ENCODE measurements at regions not wholly inside any gene's neighbourhood (a gene's known extent, or its start where the extent isn't known, plus 50 kb on each side); places are given as distances from the start of the nearest gene placed in this dataset.
"Not testable (repeated sequence)": the region's sequence is repeated elsewhere in the genome, so short reads cannot be mapped to it uniquely, and the experiment has no call there.

DNA sequence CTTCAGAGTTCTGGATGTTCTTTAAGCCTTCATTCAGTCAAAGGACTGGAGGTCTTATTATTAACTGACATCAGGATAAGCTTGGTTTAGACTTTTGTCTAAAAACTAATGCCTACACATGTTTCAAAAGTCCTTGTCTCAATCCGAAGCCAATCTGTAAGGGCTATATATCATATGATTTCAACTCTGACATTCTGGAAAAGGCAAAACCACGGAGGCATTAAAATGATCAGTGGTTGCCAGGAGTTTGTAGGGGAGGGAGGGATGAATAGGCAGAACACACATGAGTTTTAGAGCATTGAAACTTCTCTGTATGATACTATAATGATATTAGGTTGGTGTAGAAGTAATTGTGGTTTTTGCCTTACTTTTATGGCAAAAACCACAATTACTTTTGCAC lies 1285.8 kb upstream of the CITED2 start:
- H3K9me3 ChIP-seq = no peaks in the 10 kb centered on the region
- Mint-ChIP-seq H3K27ac (no peak overlapping the region), H3K4me1 (no peaks in the 10 kb centered on the region), H3K36me3 (no peaks in the 10 kb centered on the region), H3K27me3 (no peaks in the 10 kb centered on the region), H3K9me3 (no peaks in the 10 kb centered on the region), H3K4me3 (no peak overlapping the region)
- H3K4me1 ChIP-seq (ENCODE audit: control insufficient read depth in 1 of 2, extremely low read depth in 1 of 2, insufficient read depth in 2 of 2, low read length in 2 of 2) = no peaks in the 10 kb centered on the region
- 0% methylated on average over 1 of the region's 2 CpGs for WGBS (ENCODE audit: insufficient coverage)
- no peaks in the 10 kb centered on the region for H3K27me3 ChIP-seq (replicated peaks in 1 of 2; ENCODE audit: control insufficient read depth in 2 of 2, extremely low read depth in 1 of 2, insufficient read depth in 2 of 2, low read length in 1 of 2)
- H3K4me3 ChIP-seq (ENCODE audit: control insufficient read depth in 1 of 2, extremely low read depth in 1 of 2, low read length in 1 of 2) = no peak overlapping the region
- H3K36me3 ChIP-seq (ENCODE audit: control insufficient read depth in 2 of 2, extremely low read depth in 1 of 2, insufficient read depth in 1 of 2, low read length in 1 of 2) = no peaks in the 10 kb centered on the region
- ChIA-PET CTCF (interaction anchor here in 1 of 2 donors (0.5 kb wide), 1 partner anchor 60 kb away, joined by 3 read pairs; no protein-coding TSS in a partner anchor), POLR2A (no interaction called here)
- DNase-seq = no peak
- ATAC-seq (replicated peaks in 1 of 4) = no peak
- H3K27ac ChIP-seq (ENCODE audit: low read length) = no peak overlapping the region

DNA sequence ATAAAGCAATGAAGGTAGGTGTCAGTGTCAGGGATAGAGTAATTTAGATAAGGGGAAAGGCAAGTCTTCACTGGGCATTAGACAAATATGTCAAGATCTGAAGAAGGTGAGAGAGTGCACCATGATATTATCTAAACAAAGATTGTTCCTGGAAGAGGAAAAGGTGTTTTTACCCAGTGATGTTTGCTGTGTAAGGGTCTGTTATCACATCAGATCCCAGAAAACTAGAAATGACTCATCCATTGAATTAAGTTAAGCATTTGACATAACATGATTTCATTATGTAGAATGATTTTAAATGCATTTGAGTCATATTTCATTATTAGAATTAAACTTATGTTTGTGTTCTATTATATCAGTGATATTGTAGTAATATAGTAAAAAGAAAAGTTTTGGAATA lies 1279.5 kb upstream of the CITED2 start:
- ATAC-seq (replicated peaks in 1 of 4) = no peak
- Histone ChIP-seq H3K4me1 (ENCODE audit: control insufficient read depth in 1 of 2, extremely low read depth in 1 of 2, insufficient read depth in 2 of 2, low read length in 2 of 2) (no peaks in the 10 kb centered on the region), H3K27ac (ENCODE audit: low read length) (no peak overlapping the region), H3K27me3 (replicated peaks in 1 of 2; ENCODE audit: control insufficient read depth in 2 of 2, extremely low read depth in 1 of 2, insufficient read depth in 2 of 2, low read length in 1 of 2) (no peaks in the 10 kb centered on the region), H3K4me3 (ENCODE audit: control insufficient read depth in 1 of 2, extremely low read depth in 1 of 2, low read length in 1 of 2) (no peak overlapping the region), H3K36me3 (ENCODE audit: control insufficient read depth in 2 of 2, extremely low read depth in 1 of 2, insufficient read depth in 1 of 2, low read length in 1 of 2) (no peaks in the 10 kb centered on the region), H3K9me3 (no peaks in the 10 kb centered on the region)
- no peaks in the 10 kb centered on the region for H3K4me1 Mint-ChIP-seq
- DNase-seq = no peak
- H3K9me3 Mint-ChIP-seq = no peaks in the 10 kb centered on the region
- ChIA-PET CTCF (no interaction called here), POLR2A (no interaction called here)
- no peak overlapping the region for H3K27ac Mint-ChIP-seq
- H3K27me3 Mint-ChIP-seq = no peaks in the 10 kb centered on the region
- no peak overlapping the region for H3K4me3 Mint-ChIP-seq
- H3K36me3 Mint-ChIP-seq = no peaks in the 10 kb centered on the region

- H3K4me3 Mint-ChIP-seq = no peak overlapping the region
- ChIA-PET POLR2A (no interaction called here), CTCF (no interaction called here)
- H3K27ac Mint-ChIP-seq = no peak overlapping the region
- H3K4me1 Mint-ChIP-seq = no peaks in the 10 kb centered on the region
- H3K36me3 Mint-ChIP-seq = no peaks in the 10 kb centered on the region
- no peak for ATAC-seq (replicated peaks in 1 of 4)
- H3K27me3 Mint-ChIP-seq = no peaks in the 10 kb centered on the region
- Histone ChIP-seq H3K27ac (ENCODE audit: low read length) (no peak overlapping the region), H3K4me3 (ENCODE audit: control insufficient read depth in 1 of 2, extremely low read depth in 1 of 2, low read length in 1 of 2) (no peak overlapping the region), H3K9me3 (no peaks in the 10 kb centered on the region), H3K27me3 (replicated peaks in 1 of 2; ENCODE audit: control insufficient read depth in 2 of 2, extremely low read depth in 1 of 2, insufficient read depth in 2 of 2, low read length in 1 of 2) (no peaks in the 10 kb centered on the region), H3K36me3 (ENCODE audit: control insufficient read depth in 2 of 2, extremely low read depth in 1 of 2, insufficient read depth in 1 of 2, low read length in 1 of 2) (no peaks in the 10 kb centered on the region), H3K4me1 (ENCODE audit: control insufficient read depth in 1 of 2, extremely low read depth in 1 of 2, insufficient read depth in 2 of 2, low read length in 2 of 2) (no peaks in the 10 kb centered on the region)
- no peaks in the 10 kb centered on the region for H3K9me3 Mint-ChIP-seq
- DNase-seq = no peak
Observed at GRCh38 chr6:140653506-140653905, 1279.1 kb upstream of the CITED2 start.

- H3K4me3 Mint-ChIP-seq; H3K4me3 ChIP-seq (ENCODE audit: control insufficient read depth in 1 of 2, extremely low read depth in 1 of 2, low read length in 1 of 2); H3K36me3 Mint-ChIP-seq; CTCF ChIA-PET; H3K27me3 ChIP-seq (replicated peaks in 1 of 2; ENCODE audit: control insufficient read depth in 2 of 2, extremely low read depth in 1 of 2, insufficient read depth in 2 of 2, low read length in 1 of 2); H3K9me3 ChIP-seq; H3K27me3 Mint-ChIP-seq; H3K27ac ChIP-seq (ENCODE audit: low read length); ATAC-seq (replicated peaks in 1 of 4); H3K4me1 ChIP-seq (ENCODE audit: control insufficient read depth in 1 of 2, extremely low read depth in 1 of 2, insufficient read depth in 2 of 2, low read length in 2 of 2); POLR2A ChIA-PET; H3K4me1 Mint-ChIP-seq; H3K36me3 ChIP-seq (ENCODE audit: control insufficient read depth in 2 of 2, extremely low read depth in 1 of 2, insufficient read depth in 1 of 2, low read length in 1 of 2); H3K27ac Mint-ChIP-seq; DNase-seq: not testable (repeated sequence)
- H3K9me3 Mint-ChIP-seq = peaks cover 9 to 14% (median 11%) of the 10 kb centered on the region in 3 donors
- 100% methylated on average over 1 of the region's 3 CpGs for WGBS (ENCODE audit: insufficient coverage)
Observed at GRCh38 chr6:140649502-140649901, 1275.1 kb upstream of the CITED2 start.

GRCh38 chr6:140647322-140647721 lies 1272.9 kb upstream of the CITED2 start:
- H3K36me3 Mint-ChIP-seq; H3K36me3 ChIP-seq (ENCODE audit: control insufficient read depth in 2 of 2, extremely low read depth in 1 of 2, insufficient read depth in 1 of 2, low read length in 1 of 2); CTCF ChIA-PET; H3K9me3 ChIP-seq; H3K4me1 Mint-ChIP-seq; H3K4me3 ChIP-seq (ENCODE audit: control insufficient read depth in 1 of 2, extremely low read depth in 1 of 2, low read length in 1 of 2); H3K27ac ChIP-seq (ENCODE audit: low read length); H3K27me3 ChIP-seq (replicated peaks in 1 of 2; ENCODE audit: control insufficient read depth in 2 of 2, extremely low read depth in 1 of 2, insufficient read depth in 2 of 2, low read length in 1 of 2); DNase-seq; POLR2A ChIA-PET; H3K4me1 ChIP-seq (ENCODE audit: control insufficient read depth in 1 of 2, extremely low read depth in 1 of 2, insufficient read depth in 2 of 2, low read length in 2 of 2); ATAC-seq (replicated peaks in 1 of 4); H3K4me3 Mint-ChIP-seq; H3K27ac Mint-ChIP-seq; H3K27me3 Mint-ChIP-seq: not testable (repeated sequence)
- peaks cover 9 to 16% (median 11%) of the 10 kb centered on the region in 3 donors for H3K9me3 Mint-ChIP-seq

DNA sequence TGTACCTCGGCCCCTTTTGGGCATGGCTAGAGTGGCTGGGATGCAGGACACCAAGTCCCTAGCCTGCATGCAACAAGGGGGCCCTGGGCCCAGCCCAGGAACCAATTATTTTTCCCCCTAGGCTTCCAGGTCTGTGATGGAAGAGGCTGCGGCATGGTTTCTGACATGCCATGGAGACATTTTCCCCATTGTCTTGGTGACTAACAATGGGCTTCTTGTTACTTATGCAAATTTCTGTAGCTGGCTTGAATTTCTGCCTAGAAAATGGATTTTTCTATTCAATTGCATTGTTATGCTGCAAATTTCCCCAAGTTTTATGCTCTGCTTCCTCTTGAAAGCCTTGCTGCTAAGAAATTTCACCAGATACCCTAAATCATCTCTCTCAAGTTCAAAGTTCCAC lies 1269.6 kb upstream of the CITED2 start:
- DNase-seq (no peak), ATAC-seq (replicated peaks in 1 of 4) (no peak)
- ChIA-PET POLR2A (no interaction called here), CTCF (no interaction called here)
- Histone ChIP-seq H3K4me1 (ENCODE audit: control insufficient read depth in 1 of 2, extremely low read depth in 1 of 2, insufficient read depth in 2 of 2, low read length in 2 of 2) (no peaks in the 10 kb centered on the region), H3K27me3 (replicated peaks in 1 of 2; ENCODE audit: control insufficient read depth in 2 of 2, extremely low read depth in 1 of 2, insufficient read depth in 2 of 2, low read length in 1 of 2) (no peaks in the 10 kb centered on the region), H3K9me3 (no peaks in the 10 kb centered on the region), H3K36me3 (ENCODE audit: control insufficient read depth in 2 of 2, extremely low read depth in 1 of 2, insufficient read depth in 1 of 2, low read length in 1 of 2) (no peaks in the 10 kb centered on the region), H3K27ac (ENCODE audit: low read length) (no peak overlapping the region), H3K4me3 (ENCODE audit: control insufficient read depth in 1 of 2, extremely low read depth in 1 of 2, low read length in 1 of 2) (no peak overlapping the region)
- 100% methylated on average over 1 of the region's 2 CpGs for WGBS (ENCODE audit: insufficient coverage)
- H3K9me3 Mint-ChIP-seq = peaks cover 9 to 17% (median 11%) of the 10 kb centered on the region in 3 donors
- H3K27me3 Mint-ChIP-seq = peaks cover 0 to 2% of the 10 kb centered on the region in 2 donors
- no peaks in the 10 kb centered on the region for H3K4me1 Mint-ChIP-seq
- H3K27ac Mint-ChIP-seq = no peak overlapping the region
- H3K36me3 Mint-ChIP-seq = no peaks in the 10 kb centered on the region
- no peak overlapping the region for H3K4me3 Mint-ChIP-seq

GRCh38 chr6:140641412-140641811 lies 1267.0 kb upstream of the CITED2 start:
- Mint-ChIP-seq H3K4me1 (no peaks in the 10 kb centered on the region), H3K27ac (no peak overlapping the region), H3K4me3 (no peak overlapping the region), H3K9me3 (peaks cover 0 to 4% (median under 1%) of the 10 kb centered on the region in 3 donors), H3K27me3 (peaks cover 0 to 2% of the 10 kb centered on the region in 2 donors), H3K36me3 (no peaks in the 10 kb centered on the region)
- Histone ChIP-seq H3K9me3 (no peaks in the 10 kb centered on the region), H3K36me3 (ENCODE audit: control insufficient read depth in 2 of 2, extremely low read depth in 1 of 2, insufficient read depth in 1 of 2, low read length in 1 of 2) (no peaks in the 10 kb centered on the region), H3K4me3 (ENCODE audit: control insufficient read depth in 1 of 2, extremely low read depth in 1 of 2, low read length in 1 of 2) (no peak overlapping the region), H3K4me1 (ENCODE audit: control insufficient read depth in 1 of 2, extremely low read depth in 1 of 2, insufficient read depth in 2 of 2, low read length in 2 of 2) (no peaks in the 10 kb centered on the region), H3K27me3 (replicated peaks in 1 of 2; ENCODE audit: control insufficient read depth in 2 of 2, extremely low read depth in 1 of 2, insufficient read depth in 2 of 2, low read length in 1 of 2) (no peaks in the 10 kb centered on the region), H3K27ac (ENCODE audit: low read length) (no peak overlapping the region)
- DNase-seq (no peak), ATAC-seq (replicated peaks in 1 of 4) (no peak)
- CTCF ChIA-PET = no interaction called here
- POLR2A ChIA-PET = no interaction called here

Data from T-cell (primary cell).